HPDE6-E6E7 (cell line): ENCODE measurements at regions not wholly inside any gene's neighbourhood (a gene's known extent, or its start where the extent isn't known, plus 50 kb on each side); places are given as distances from the start of the nearest gene placed in this dataset.

ENCODE experiments used
- DNase-seq: peaks from one replicate; pipeline ENCODE4 v3.0.0; 2011; ENCODE audit warnings: missing footprints; ENCODE audit errors: extremely low spot score

- DNase-seq = no peak
Observed at GRCh38 chr3:72237679-72238009, 452.7 kb upstream of the PROK2 start.

GRCh38 chr3:72234391-72234790, 449.4 kb upstream of the PROK2 start:
- DNase-seq = no peak

- no peak for DNase-seq
Observed at GRCh38 chr3:72233571-72233970, 448.6 kb upstream of the PROK2 start.

- no peak for DNase-seq
Observed at GRCh38 chr3:72232777-72233176, 447.8 kb upstream of the PROK2 start.

- DNase-seq = no peak
Observed at GRCh38 chr3:72232331-72232730, 447.4 kb upstream of the PROK2 start.

GRCh38 chr3:72231439-72232196, 446.7 kb upstream of the PROK2 start:
- no peak for DNase-seq

- DNase-seq = no peak
Observed at GRCh38 chr3:72230774-72231379, 445.9 kb upstream of the PROK2 start.

- DNase-seq = no peak
Observed at GRCh38 chr3:72229952-72230351, 445.0 kb upstream of the PROK2 start.

GRCh38 chr3:72227486-72228070, 442.6 kb upstream of the PROK2 start:
- DNase-seq = no peak

- no peak for DNase-seq
Observed at GRCh38 chr3:72224804-72225509, 440.0 kb upstream of the PROK2 start.

GRCh38 chr3:72223628-72224027, 438.7 kb upstream of the PROK2 start:
- no peak for DNase-seq

- no peak for DNase-seq
Observed at GRCh38 chr3:72223116-72223515, 438.2 kb upstream of the PROK2 start.

GRCh38 chr3:72222410-72222809, 437.5 kb upstream of the PROK2 start:
- no peak for DNase-seq

- DNase-seq = no peak
Observed at GRCh38 chr3:72220946-72221345, 436.0 kb upstream of the PROK2 start.

- DNase-seq = no peak
Observed at GRCh38 chr3:72219752-72220151, 434.8 kb upstream of the PROK2 start.

GRCh38 chr3:72217570-72217969, 432.6 kb upstream of the PROK2 start:
- no peak for DNase-seq

GRCh38 chr3:72214066-72214951, 429.4 kb upstream of the PROK2 start:
- DNase-seq = no peak

- no peak for DNase-seq
Observed at GRCh38 chr3:72213296-72214065, 428.5 kb upstream of the PROK2 start.

GRCh38 chr3:72212396-72212795, 427.4 kb upstream of the PROK2 start:
- DNase-seq = no peak

- DNase-seq = no peak
Observed at GRCh38 chr3:72210261-72210660, 425.3 kb upstream of the PROK2 start.

GRCh38 chr3:72205297-72205826, 420.4 kb upstream of the PROK2 start:
- DNase-seq = no peak
